22Rv1 (cell line): ENCODE measurements at regions not wholly inside any gene's neighbourhood (a gene's known extent, or its start where the extent isn't known, plus 50 kb on each side); places are given as distances from the start of the nearest gene placed in this dataset.

ENCODE experiments used
- ZFX ChIP-seq: fragments of 450-650 bp; IDR thresholded peaks from 2 replicates; pipeline ENCODE4 v1.6.1; 2017; ENCODE audit warnings: antibody characterized with exemption, borderline replicate concordance
- TF ChIP-seq, protein P1 (sequence below): fragments of 450-650 bp; IDR thresholded peaks from 2 replicates; pipeline ENCODE4 v1.5.1; 2017; ENCODE audit warnings: mild to moderate bottlenecking

DNA sequence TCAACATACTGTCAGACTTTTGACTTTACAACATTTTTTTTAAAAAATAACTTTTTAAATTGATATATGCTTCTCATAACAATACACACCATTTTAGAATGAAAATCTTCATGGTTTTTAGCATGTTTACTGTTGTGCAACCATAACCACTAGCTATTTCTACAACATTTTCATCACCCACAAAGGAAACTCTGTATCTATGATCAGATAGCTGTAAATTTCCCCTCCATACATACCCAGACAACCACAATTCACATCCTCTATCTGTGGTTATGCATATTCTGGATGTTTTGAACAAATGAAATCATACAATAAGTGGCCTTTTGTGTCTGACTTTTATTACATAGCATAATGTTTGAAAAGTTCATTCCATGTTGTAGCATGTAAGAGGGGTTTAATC lies 1666.0 kb downstream of the EFNB2 start:
- TF ChIP-seq, protein P1, sequence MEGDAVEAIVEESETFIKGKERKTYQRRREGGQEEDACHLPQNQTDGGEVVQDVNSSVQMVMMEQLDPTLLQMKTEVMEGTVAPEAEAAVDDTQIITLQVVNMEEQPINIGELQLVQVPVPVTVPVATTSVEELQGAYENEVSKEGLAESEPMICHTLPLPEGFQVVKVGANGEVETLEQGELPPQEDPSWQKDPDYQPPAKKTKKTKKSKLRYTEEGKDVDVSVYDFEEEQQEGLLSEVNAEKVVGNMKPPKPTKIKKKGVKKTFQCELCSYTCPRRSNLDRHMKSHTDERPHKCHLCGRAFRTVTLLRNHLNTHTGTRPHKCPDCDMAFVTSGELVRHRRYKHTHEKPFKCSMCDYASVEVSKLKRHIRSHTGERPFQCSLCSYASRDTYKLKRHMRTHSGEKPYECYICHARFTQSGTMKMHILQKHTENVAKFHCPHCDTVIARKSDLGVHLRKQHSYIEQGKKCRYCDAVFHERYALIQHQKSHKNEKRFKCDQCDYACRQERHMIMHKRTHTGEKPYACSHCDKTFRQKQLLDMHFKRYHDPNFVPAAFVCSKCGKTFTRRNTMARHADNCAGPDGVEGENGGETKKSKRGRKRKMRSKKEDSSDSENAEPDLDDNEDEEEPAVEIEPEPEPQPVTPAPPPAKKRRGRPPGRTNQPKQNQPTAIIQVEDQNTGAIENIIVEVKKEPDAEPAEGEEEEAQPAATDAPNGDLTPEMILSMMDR = no peak
- TF ChIP-seq ZFX = no peak
